HG03378 (cell line): ENCODE measurements at regions not wholly inside any gene's neighbourhood (a gene's known extent, or its start where the extent isn't known, plus 50 kb on each side); places are given as distances from the start of the nearest gene placed in this dataset.

Source experiments
- ATAC-seq: cut with Tn5 transposase; IDR thresholded peaks from one replicate; pipeline ENCODE4 v1.9.1; 2021; ENCODE audit warnings: mild to moderate bottlenecking, moderate library complexity; ENCODE audit not compliant: unreplicated experiment

GRCh38 chr14:89500303-89500702 lies 83.3 kb upstream of the FOXN3 start:
- ATAC-seq = no peak

- no peak for ATAC-seq
These were observed 81.8 kb upstream of the FOXN3 start for GRCh38 chr14:89498878-89499277.

DNA sequence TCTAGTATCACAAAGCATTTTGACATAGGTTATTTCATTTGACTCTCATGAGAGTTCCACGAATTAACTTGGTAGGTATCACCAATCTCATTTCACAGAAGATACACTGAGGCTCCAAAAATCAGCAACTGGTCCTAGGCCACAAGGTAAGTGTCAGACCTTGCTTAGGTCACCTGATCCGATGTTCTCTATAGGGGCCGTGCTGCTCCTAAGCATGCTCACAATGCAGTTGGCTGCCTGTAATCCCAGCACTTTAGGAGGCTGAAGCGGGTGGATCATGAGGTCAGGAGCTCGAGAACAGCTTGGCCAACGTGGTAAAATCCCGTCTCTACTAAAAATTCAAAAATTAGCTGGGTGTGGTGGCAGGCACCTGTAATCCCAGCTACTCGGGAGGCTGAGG lies 78.7 kb upstream of the FOXN3 start:
- ATAC-seq = no peak

DNA sequence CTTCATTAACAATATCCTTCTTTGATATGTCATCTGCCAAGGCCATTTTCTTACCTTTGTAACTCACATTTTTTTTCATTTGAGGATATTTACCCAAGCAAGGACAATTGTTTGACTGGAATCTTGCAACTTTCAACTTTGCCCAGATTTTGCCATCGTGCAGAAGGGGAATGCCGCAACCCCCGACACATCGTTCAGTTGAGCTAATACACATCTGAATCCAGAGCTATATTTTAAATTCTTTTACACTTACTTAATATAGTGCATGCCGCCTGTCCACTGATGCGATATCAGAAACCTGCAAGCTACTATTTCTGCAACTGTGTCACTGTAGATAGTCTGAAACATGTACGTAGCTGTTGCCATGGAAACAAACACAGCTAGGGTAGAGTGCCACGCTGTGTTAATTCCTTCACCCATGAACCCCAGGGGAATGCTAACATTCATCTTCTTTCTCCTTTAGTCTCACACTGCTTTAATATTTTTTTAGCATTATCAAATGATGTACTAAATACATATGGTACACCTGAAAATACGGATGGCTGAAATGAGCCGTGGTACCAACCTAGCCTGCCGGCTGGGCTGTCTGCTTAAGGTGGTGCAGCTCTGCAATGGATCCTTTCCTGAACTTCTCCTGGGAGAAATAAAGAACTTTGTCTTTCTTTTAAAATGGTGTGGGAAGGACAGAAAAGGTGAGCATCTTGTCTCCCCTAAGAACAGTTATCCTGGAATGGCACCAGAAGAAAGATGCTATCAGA lies 77.0 kb upstream of the FOXN3 start:
- peak; percentile 95 for ATAC-seq

DNA sequence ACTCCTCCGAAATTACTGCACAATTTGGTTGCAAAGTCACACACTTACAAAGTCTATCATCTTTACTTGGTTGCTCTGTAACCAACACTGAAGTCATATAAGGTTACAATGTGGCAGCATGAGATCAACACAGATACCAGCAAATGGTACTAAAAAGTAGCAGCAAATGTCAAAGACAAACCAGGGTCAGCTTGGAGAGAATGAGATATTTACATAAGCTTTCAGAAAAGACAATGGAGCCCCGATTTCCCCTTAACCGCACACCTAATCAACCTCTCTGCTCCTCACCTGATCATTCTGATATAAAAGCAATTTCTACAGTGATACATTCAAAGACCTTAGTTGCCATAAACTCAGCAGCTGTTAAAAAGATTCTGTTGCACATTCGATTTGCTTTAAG lies 76.4 kb upstream of the FOXN3 start:
- no peak for ATAC-seq

DNA sequence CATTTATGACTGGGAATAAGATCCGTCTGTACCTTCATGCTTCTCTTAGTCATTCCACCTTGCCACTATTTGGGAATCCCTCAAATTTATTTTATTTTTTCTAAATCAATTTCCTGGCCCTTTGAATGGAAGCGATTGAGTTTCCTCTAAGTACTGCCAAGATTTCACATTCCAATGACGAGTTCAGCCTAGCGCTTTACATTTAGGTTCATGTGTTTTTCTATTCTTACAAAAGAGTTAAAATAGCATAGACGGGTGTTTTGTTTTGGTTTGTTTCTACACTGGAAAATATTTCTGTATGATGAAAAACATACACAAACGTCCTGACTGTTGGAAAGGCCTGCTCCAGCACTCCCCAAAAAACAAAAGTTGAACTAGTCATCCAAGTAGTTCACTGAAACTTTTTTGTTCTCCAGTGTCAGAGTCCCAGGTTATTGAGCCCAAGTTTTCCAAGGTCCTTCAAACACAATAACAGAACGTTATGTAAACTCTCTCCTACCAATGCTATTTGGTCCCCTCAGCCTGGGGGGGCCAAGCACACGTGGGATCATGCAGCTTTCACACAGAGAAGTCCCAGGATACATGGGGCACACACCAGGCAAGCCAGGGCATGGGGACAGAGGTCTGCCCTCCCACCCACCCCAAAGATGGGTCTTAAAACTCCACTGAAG lies 74.8 kb upstream of the FOXN3 start:
- no peak for ATAC-seq

DNA sequence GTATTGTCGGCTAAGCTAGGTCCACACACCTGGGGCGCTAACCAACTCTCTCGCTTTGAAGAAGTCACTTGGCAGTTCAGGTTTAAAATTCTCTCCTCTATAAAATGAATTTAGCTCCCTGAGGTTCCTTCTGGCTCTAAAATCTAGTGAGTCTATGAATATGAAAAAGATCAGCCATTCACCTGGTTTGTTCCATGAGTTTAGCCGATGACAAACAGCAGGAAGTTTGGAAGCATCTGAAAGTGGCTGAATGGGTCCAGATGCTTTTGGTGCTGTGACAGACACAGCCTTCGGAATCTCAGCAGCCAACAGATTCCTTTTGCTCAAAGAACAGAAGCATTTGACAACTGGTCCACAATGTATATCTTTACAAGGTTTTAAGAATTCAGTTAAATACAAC lies 73.4 kb upstream of the FOXN3 start:
- ATAC-seq = no peak

- no peak for ATAC-seq
These were observed 72.9 kb upstream of the FOXN3 start for GRCh38 chr14:89489761-89490437.

GRCh38 chr14:89486961-89487360 lies 69.9 kb upstream of the FOXN3 start:
- no peak for ATAC-seq

DNA sequence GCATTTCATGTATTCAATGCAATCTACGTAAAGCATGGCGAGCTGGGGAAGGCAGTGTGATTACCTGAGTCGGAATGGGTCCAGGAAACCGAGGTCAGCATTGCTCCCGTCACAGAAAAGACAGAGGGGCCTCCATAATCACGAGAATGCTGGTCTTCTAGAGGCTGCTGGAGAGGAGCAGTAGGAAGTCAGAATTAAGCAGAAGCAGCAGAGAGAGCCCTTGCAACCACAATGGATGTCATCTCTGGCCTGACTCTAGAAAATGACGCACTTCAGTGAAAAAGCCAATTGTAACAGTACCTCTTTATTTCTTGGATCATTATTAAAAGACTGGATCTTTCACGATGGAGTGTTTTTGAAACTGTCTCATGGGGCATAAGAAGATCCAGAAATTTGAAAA lies 69.5 kb upstream of the FOXN3 start:
- no peak for ATAC-seq

DNA sequence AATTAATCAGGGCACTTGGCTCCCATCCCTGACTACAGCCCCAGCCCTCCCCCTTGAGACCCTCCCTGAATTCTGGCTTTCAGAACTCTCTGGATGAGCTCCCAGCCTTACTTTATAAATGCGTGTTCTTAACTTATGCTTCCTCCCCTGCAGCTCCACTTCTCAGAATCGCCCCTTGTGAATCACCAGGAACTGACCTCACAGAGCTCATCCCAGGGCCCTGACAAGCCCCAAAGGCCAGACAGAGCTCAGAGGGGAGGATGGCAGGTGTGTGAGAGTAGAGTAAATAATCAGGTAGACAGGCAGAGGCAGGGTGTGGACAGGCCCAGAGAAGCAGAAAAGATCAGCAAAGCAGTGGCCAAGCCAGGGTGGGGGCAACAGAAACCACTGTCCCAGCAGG lies 68.2 kb upstream of the FOXN3 start:
- ATAC-seq = no peak

DNA sequence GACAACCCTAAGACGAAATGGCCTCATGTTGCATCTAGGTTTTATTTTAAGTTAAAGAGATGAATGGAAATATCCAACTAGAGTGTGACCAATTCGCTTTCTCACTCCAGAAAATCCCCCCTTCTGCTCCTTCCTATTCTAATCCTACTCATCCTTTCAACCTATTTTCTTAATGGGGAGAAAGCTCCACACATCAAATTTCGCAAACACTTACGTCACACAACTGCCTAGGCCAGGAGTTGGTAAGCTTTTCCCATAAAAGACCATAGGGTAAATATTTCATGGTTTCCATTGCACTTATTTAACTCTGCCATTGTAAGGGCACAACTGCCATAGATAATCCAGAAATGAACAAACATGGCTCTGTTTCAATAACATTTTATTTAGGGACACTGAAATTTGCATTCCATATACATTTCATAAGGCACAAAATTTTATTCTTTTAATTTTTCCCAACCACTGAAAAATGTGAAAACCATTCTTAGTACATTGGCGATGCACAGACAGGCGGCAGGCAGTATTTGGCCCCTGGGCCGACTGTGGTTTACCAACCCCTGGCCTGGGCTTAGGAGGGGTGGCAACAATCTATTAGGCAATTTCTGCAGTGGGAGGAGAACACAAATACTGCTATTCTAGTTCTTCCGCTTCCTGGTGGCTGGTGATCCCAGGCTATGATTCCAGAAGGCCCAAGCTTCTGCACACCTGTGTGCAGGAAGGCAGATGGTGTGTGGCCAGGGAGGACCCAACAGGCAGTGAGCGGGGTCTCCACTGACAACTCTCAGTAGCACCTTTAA lies 67.2 kb upstream of the FOXN3 start:
- ATAC-seq = no peak

- no peak for ATAC-seq
These were observed 64.2 kb upstream of the FOXN3 start for GRCh38 chr14:89481196-89481595.

- ATAC-seq = no peak
These were observed 63.2 kb upstream of the FOXN3 start for GRCh38 chr14:89480278-89480677.

DNA sequence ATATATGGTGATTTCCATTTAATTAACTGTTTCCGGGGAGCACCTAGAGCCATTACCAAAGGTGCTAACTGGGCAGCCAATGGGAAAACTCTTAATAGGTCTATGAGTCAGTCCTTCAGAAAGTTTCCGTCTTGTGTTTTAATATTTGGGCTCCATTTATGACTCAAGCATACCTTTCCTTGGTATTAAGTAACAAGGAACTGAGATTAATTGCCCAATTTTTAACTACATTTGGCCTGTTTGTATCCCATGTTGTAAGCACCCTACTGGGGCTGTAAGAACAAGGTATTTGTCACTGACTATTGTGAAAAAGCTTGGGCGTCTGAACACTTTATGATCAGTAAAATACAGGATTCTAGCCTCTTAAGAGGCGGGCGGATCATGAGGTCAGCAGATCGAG lies 62.8 kb upstream of the FOXN3 start:
- no peak for ATAC-seq

GRCh38 chr14:89477391-89477790 lies 60.4 kb upstream of the FOXN3 start:
- ATAC-seq = no peak

DNA sequence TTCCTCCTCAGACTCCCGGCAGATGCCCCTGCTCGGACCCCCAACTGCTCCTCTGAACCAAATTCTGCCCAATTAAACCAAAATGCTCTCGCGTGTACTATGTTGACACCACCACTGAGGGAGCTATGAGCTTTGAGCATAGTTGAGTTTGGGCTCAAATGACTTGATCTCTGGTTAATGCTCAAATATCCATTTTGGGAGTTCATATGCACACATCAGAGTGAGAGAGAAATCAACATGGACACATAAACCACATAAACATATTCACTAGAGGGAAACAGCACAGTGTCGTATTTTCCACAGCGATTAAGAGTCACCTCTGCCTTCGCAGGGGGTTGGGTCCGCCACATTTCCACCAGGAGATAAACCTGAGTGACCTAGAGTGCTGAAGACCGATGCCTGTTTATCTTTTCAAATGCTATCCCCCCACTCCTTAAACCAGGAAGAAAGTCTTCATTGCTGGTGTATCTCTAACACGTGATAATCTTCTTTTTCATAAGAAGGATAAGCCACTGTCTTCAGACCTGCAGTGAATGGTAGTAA lies 59.4 kb upstream of the FOXN3 start:
- no peak for ATAC-seq

DNA sequence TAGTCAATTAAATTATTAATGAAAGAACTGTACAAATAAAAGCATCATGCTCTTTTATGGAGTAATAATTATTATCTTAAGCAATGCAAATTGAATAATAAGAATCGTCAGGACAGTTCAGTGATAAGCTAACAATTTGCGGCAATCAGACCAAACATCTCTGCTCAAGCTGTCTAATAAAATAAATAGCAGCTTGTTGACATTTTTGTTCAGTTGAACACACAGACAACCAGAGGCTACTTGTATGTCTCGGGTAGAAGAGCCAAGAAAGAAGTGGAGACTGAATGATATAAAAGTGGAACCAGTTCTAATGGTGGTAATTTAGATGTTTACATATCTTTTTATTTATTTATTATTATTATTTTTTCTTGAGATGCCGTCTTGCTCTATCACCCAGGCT lies 57.4 kb upstream of the FOXN3 start:
- no peak for ATAC-seq

GRCh38 chr14:89473989-89474388 lies 57.0 kb upstream of the FOXN3 start:
- no peak for ATAC-seq

DNA sequence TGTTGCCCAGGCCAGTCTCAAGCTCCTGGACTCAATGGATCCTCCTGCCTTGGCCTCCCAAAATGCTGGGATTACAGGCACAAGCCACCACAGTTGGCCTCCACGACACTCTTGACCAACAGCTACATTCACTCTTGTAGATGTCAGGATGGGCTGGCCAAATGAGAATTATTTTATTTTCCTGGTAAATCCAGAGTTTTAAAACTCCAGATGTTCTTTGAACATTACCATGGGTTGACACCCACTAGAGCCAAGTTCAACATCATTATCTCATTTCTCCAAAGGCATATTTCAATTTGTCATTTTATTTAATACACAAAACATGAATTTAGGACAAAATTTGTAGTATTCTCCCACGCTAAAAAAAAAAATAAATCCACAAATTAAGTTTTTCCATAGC lies 56.5 kb upstream of the FOXN3 start:
- no peak for ATAC-seq

DNA sequence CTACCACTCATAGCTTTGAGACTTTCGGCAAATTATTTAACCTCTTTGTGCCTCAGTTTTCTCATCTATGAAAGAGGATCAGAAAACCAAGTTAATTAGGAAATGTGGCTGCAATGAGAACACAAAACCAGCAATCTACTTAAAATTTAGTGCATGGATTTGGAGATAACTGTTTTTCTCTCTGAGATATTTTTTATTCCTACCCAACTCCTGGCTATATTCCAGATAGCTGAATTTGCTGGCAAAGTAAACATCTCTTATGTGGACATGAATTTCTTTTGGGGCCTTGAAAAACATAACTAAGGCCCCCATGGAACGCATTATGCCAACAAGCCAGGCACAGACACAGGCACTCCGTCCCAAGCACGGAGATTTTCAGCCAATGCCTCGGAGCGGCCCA lies 53.4 kb upstream of the FOXN3 start:
- ATAC-seq = no peak
